ENCODE measurements at regions not wholly inside any gene's neighbourhood (a gene's known extent, or its start where the extent isn't known, plus 50 kb on each side); places are given as distances from the start of the nearest gene placed in this dataset.

GRCh38 chr5:85263125-85263524 lies 878.4 kb upstream of the EDIL3 start:
- no peak for DNase-seq
- TF ChIP-seq POLR2A (IDR thresholded peaks at IDR 0.05; ENCODE audit: low read length) (no peak), GATA1 (IDR thresholded peaks at IDR 0.05; ENCODE audit: low read depth, low read length) (no peak)

GRCh38 chr5:85266692-85267091 lies 882.0 kb upstream of the EDIL3 start:
- DNase-seq: no peak
- TF ChIP-seq GATA1 (IDR thresholded peaks at IDR 0.05; ENCODE audit: low read depth, low read length) (no peak), POLR2A (IDR thresholded peaks at IDR 0.05; ENCODE audit: low read length) (no peak)

GRCh38 chr5:85268194-85268593 lies 883.5 kb upstream of the EDIL3 start:
- no peak for DNase-seq
- TF ChIP-seq GATA1 (IDR thresholded peaks at IDR 0.05; ENCODE audit: low read depth, low read length) (no peak), POLR2A (IDR thresholded peaks at IDR 0.05; ENCODE audit: low read length) (no peak)

- DNase-seq: no peak
- TF ChIP-seq POLR2A (IDR thresholded peaks at IDR 0.05; ENCODE audit: low read length) (no peak), GATA1 (IDR thresholded peaks at IDR 0.05; ENCODE audit: low read depth, low read length) (no peak)
These were observed 893.5 kb upstream of the EDIL3 start for GRCh38 chr5:85278193-85278592.

- TF ChIP-seq POLR2A (IDR thresholded peaks at IDR 0.05; ENCODE audit: low read length) (no peak), GATA1 (IDR thresholded peaks at IDR 0.05; ENCODE audit: low read depth, low read length) (no peak)
- DNase-seq: no peak
These were observed 904.2 kb upstream of the EDIL3 start for GRCh38 chr5:85288914-85289313.

- TF ChIP-seq GATA1 (IDR thresholded peaks at IDR 0.05; ENCODE audit: low read depth, low read length) (no peak), POLR2A (IDR thresholded peaks at IDR 0.05; ENCODE audit: low read length) (no peak)
- no peak for DNase-seq
These were observed 908.6 kb upstream of the EDIL3 start for GRCh38 chr5:85293145-85293785.

- TF ChIP-seq GATA1 (IDR thresholded peaks at IDR 0.05; ENCODE audit: low read depth, low read length) (no peak), POLR2A (IDR thresholded peaks at IDR 0.05; ENCODE audit: low read length) (no peak)
- no peak for DNase-seq
These were observed 919.8 kb upstream of the EDIL3 start for GRCh38 chr5:85304524-85304923.

- DNase-seq: no peak
- TF ChIP-seq GATA1 (IDR thresholded peaks at IDR 0.05; ENCODE audit: low read depth, low read length): no peak
These were observed 921.1 kb upstream of the EDIL3 start for GRCh38 chr5:85305766-85306165.

GRCh38 chr5:85311536-85311935 lies 926.9 kb upstream of the EDIL3 start:
- TF ChIP-seq GATA1 (IDR thresholded peaks at IDR 0.05; ENCODE audit: low read depth, low read length): no peak
- TF ChIP-seq POLR2A (IDR thresholded peaks at IDR 0.05; ENCODE audit: low read length): no peak
- DNase-seq: no peak

GRCh38 chr5:85320495-85320894 lies 935.8 kb upstream of the EDIL3 start:
- no peak for DNase-seq
- no peak for TF ChIP-seq POLR2A (IDR thresholded peaks at IDR 0.05; ENCODE audit: low read length)
- no peak for TF ChIP-seq GATA1 (IDR thresholded peaks at IDR 0.05; ENCODE audit: low read depth, low read length)

- TF ChIP-seq POLR2A (IDR thresholded peaks at IDR 0.05; ENCODE audit: low read length) (no peak), GATA1 (IDR thresholded peaks at IDR 0.05; ENCODE audit: low read depth, low read length) (no peak)
- no peak for DNase-seq
These were observed 948.6 kb upstream of the EDIL3 start for GRCh38 chr5:85333276-85333675.

- TF ChIP-seq POLR2A (IDR thresholded peaks at IDR 0.05; ENCODE audit: low read length): no peak
- no peak for DNase-seq
These were observed 952.8 kb upstream of the EDIL3 start for GRCh38 chr5:85337435-85337834.

GRCh38 chr5:85340790-85341189 lies 956.1 kb upstream of the EDIL3 start:
- TF ChIP-seq POLR2A (IDR thresholded peaks at IDR 0.05; ENCODE audit: low read length): no peak
- TF ChIP-seq GATA1 (IDR thresholded peaks at IDR 0.05; ENCODE audit: low read depth, low read length): no peak
- DNase-seq: no peak

GRCh38 chr5:85345818-85346217 lies 961.1 kb upstream of the EDIL3 start:
- TF ChIP-seq POLR2A (IDR thresholded peaks at IDR 0.05; ENCODE audit: low read length): no peak
- TF ChIP-seq GATA1 (IDR thresholded peaks at IDR 0.05; ENCODE audit: low read depth, low read length): no peak
- DNase-seq: no peak

- TF ChIP-seq GATA1 (IDR thresholded peaks at IDR 0.05; ENCODE audit: low read depth, low read length) (no peak), POLR2A (IDR thresholded peaks at IDR 0.05; ENCODE audit: low read length) (no peak)
- no peak for DNase-seq
These were observed 972.6 kb upstream of the EDIL3 start for GRCh38 chr5:85357309-85357708.

GRCh38 chr5:85375525-85375924 lies 990.8 kb upstream of the EDIL3 start:
- no peak for DNase-seq
- TF ChIP-seq GATA1 (IDR thresholded peaks at IDR 0.05; ENCODE audit: low read depth, low read length): no peak
- TF ChIP-seq POLR2A (IDR thresholded peaks at IDR 0.05; ENCODE audit: low read length): no peak

All from erythroblast (primary cell).